HG02852 (cell line): ENCODE measurements at regions not wholly inside any gene's neighbourhood (a gene's known extent, or its start where the extent isn't known, plus 50 kb on each side); places are given as distances from the start of the nearest gene placed in this dataset.

Experiments used
- ATAC-seq: cut with Tn5 transposase; IDR thresholded peaks from one replicate; pipeline ENCODE4 v1.9.1; 2021; ENCODE audit warnings: mild to moderate bottlenecking, moderate library complexity; ENCODE audit not compliant: unreplicated experiment

DNA sequence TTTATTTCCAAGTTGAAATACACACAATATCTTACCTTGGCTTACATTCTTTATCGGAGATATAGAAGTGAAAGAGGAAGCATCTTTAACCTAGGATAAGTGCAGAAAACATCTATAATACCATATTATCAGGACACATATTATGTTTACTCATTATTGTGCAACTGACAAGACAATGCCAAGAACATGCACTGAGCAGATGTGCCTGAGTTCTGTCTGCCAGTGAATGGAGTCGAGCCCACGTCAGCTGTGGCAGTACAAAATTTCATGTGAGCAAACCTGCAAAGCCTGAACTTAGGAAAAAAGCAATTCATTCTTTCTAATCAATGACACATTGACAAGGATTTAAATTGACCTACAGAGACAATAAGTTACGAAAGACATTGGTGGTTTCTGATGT lies 154.4 kb downstream of the AXIN2 start:
- ATAC-seq: no peak

DNA sequence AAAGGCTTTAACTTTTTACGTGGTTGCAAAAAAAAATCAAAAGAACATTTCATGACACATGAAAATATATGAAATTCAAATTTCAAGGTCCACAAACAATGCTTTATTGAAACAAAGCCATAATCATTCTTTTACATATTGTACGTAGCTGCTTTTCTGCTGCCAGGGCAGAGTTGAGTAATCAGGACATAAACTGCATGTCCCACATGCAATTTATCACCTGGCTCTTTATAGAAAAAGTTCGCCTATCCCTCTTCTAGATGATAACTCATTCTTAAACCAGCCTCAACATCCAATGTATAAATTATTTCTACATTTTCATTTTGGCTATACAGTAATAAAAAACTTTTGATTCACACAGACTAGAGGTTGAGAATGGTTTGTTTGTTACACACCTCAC lies 154.9 kb downstream of the AXIN2 start:
- ATAC-seq: no peak

DNA sequence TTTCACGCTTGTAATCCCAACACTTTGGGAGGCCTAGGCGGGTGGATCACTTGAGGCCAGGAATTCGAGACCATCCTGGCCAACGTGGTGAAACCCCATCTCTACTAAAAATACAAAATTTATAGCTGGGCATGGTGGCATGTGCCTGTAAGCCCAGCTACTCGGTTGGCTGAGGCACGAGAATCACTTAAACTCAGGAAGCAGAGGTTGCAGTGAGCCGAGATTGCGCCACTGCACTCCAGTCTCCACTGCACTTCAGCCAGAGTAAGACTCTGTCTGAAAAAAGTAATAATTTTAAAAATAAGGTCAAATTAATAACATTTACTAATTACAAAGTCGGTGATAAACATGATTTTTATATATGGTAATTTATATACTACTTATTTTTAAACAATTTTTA lies 155.9 kb downstream of the AXIN2 start:
- no peak for ATAC-seq

DNA sequence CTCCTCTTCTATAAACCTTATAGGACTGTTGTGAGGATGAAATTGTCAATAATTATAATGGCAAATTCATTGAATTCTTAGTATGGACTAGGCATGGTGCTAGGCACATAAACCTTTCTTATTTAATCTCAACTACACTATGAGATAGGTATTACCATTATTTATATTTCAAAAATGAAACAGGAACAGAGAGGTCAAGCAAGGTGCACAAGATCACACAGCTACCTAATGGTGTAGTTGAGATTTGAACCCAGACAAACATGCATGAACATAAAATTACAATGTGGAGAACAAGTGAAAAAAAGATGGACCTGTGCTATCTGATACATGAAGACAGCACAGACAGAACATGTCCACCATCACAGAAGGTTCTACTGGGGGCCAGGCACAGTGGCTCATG lies 156.7 kb downstream of the AXIN2 start:
- no peak for ATAC-seq

GRCh38 chr17:65403626-65404025 lies 157.8 kb downstream of the AXIN2 start:
- ATAC-seq: no peak

- no peak for ATAC-seq
These were observed 158.6 kb downstream of the AXIN2 start for GRCh38 chr17:65402513-65403496.

GRCh38 chr17:65401561-65401960 lies 159.9 kb downstream of the AXIN2 start:
- ATAC-seq: no peak

- ATAC-seq: no peak
These were observed 160.7 kb downstream of the AXIN2 start for GRCh38 chr17:65400701-65401100.

- ATAC-seq: no peak
These were observed 163.2 kb downstream of the AXIN2 start for GRCh38 chr17:65398040-65398787.

DNA sequence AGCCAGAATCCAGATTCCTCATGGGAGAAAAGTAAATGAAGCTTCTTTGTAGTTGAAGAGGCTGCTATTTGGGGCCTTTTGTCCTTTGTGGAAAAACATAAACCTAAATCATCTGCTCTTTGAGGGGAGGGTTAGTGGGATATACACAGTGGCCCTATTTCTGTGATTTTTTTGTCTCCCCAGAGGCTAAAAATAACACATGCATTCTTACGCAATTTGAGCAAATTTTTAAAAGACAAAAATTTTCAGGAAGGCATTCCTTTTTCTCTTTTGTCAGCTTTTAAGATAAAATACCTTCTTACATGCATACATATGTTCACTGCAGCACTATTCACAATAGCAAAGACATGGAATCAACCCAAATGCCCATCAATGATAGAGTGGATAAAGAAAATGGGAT lies 165.5 kb downstream of the AXIN2 start:
- no peak for ATAC-seq

DNA sequence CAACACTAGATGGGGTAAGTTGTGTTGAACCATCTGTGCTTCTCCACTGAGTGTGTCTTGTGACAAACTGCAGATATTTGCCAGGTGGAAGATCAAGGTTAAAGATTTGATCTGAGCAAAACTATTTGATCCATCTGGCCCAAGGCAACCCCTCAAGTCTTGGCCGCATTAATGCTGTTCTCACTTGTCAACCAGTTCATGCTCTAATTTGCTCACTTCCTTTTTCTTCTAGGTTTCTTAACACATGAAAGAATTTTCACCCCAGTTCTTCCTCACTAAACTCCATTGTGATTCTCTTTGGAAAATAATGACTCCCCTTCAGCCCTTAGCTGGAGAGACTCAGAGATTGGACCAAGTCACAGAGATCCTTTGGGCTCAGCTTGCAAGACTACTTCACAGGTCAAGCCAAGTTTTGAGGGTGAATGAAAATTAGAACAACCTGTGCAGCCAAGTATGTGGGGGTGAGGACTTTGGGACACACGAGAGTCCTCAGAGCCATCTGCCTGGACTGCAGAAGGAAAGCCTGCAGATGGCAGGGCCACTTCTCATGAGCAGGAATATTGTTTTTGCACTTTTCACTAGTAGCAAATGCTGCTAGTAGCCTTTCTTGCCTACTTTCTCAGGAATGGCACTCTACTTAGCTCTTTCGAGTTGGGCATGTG lies 166.5 kb downstream of the AXIN2 start:
- ATAC-seq: no peak

- ATAC-seq: no peak
These were observed 167.9 kb downstream of the AXIN2 start for GRCh38 chr17:65393514-65393913.

- no peak for ATAC-seq
These were observed 171.5 kb downstream of the AXIN2 start for GRCh38 chr17:65389949-65390348.

DNA sequence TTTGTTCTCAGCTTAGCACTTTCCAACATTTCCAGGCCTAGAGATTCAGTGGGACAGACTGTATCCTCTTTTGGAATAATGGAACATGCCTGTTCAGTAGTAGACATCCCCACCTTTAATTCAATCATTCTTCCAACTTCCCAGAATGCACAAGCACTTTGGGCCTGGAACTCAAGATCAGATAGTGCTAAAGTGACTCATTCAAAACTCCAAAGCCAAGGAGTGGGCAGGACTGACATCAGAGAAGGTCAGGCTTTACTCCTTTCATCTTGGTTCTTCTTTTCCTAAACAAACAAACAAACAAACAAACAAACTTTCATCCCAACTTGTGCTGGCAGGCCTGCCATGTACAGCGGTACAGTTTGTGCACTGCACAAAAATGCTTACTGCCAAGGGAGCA lies 172.0 kb downstream of the AXIN2 start:
- ATAC-seq: no peak

- ATAC-seq: no peak
These were observed 172.5 kb downstream of the AXIN2 start for GRCh38 chr17:65388911-65389310.

DNA sequence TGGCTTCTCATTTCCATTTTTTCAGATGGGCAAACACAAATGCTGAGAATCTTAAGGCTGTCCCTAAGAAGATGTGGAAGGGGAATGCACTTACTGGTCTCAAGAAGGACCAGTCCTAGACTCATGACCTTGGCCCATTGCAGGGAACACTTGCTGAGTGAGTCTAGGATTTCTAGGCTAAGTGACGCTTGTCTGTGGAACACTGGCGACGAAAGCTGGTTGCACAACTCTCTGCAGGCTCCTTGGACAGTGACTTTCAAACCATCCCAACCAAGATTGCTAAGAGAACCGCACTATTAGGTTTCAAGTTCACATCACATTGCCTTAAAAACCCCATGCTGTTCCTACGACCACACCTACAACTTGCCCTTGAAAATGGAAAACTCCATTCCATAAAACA lies 174.1 kb downstream of the AXIN2 start:
- ATAC-seq: no peak

DNA sequence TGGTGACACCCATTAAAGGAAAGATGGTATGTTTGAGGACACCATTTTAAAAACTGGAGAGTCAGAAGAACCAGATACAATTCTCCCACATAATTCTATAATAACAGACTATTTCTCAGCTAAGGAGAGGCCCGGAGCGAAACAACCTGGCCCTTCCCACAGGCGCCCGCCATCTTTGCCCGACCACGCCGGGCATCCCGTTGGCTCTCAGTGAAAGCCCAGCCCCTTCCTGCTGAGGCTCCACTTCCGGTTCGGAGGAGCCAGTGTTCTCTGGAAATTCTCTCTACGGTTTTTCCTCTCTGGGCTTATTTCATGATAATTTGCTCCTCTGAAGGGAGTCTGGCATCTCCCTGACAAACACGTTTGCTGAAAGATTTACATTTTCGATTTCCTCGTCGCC lies 175.7 kb downstream of the AXIN2 start:
- no peak for ATAC-seq

GRCh38 chr17:65385071-65385470 lies 176.4 kb downstream of the AXIN2 start:
- ATAC-seq: no peak

- no peak for ATAC-seq
These were observed 180.3 kb downstream of the AXIN2 start for GRCh38 chr17:65381152-65381551.

- no peak for ATAC-seq
These were observed 186.5 kb downstream of the AXIN2 start for GRCh38 chr17:65374966-65375365.

DNA sequence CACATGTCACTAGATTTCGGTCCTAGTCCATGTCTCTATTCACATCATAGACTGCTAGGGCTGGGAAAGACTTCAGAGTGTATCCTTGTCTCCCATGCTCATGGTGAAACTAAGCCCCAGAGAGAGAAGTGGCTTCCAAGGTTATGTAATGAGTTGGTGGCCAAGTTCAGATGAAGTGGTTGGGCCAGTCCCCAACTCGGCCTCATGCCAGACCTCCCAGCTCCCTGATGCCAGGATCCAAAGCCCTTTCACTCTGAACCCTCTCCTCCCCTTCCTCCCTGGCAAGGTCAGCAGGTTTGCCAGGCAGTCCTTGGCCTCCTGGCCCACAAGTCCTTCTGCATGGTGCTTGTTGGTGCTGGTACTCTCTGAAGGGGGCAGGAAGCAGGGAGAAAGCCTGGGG lies 189.7 kb downstream of the AXIN2 start:
- ATAC-seq: no peak
